ENCODE measurements at regions not wholly inside any gene's neighbourhood (a gene's known extent, or its start where the extent isn't known, plus 50 kb on each side); places are given as distances from the start of the nearest gene placed in this dataset.

GRCh38 chr3:23078735-23079134 lies 124.4 kb upstream of the UBE2E2 start:
- no peaks in the 10 kb centered on the region for H4K20me1 ChIP-seq (replicated peaks in 1 of 2; ENCODE audit: control insufficient read depth in 1 of 2, insufficient read depth in 2 of 2, low read length in 2 of 2)
- H3K4me2 ChIP-seq (ENCODE audit: insufficient read depth in 1 of 2, low read depth in 2 of 2, low read length in 2 of 2), result peak overlapping the region; percentile 42 to 45
- H2BK15ac ChIP-seq (ENCODE audit: low read length), result no peak overlapping the region
- H3K27me3 ChIP-seq (replicated peaks in 1 of 4; ENCODE audit: control insufficient read depth in 3 of 4, extremely low read depth in 1 of 4, insufficient read depth in 3 of 4, low read length in 3 of 4), result no peaks in the 10 kb centered on the region
- no peak overlapping the region for H3K4ac ChIP-seq (replicated peaks; ENCODE audit: insufficient read length, low read depth, low read length)
- ChIA-PET CTCF (ENCODE audit: partially characterized antibody) (interaction anchor here (0.6 kb wide), 1 partner anchor 26 kb away, joined by 3 read pairs; no protein-coding TSS in a partner anchor), POLR2A (ENCODE audit: partially characterized antibody) (no interaction called here)
- no peak overlapping the region for H4K5ac ChIP-seq (ENCODE audit: insufficient read length, low read depth, low read length)
- 35% methylated on average over 6 of the region's 6 CpGs; no CpG with 5 or more reads in 1 of the 2 experiments for WGBS, 2 experiments (ENCODE audit: extremely low coverage in 1 of 2, insufficient coverage in 1 of 2, insufficient read length in 1 of 2, insufficient replicate concordance in 2 of 2, low coverage in 1 of 2, low lambda C conversion rate in 2 of 2, missing lambda C conversion rate in 1 of 2)
- H3K23ac ChIP-seq (ENCODE audit: insufficient read length), result no peak overlapping the region
- no peak overlapping the region for H3K9ac ChIP-seq (replicated peaks in 1 of 4; ENCODE audit: extremely low read depth in 1 of 4, low read depth in 3 of 4, low read length in 3 of 4)
- no peak overlapping the region for H2AFZ ChIP-seq (ENCODE audit: low read length)
- no peak overlapping the region for H3K18ac ChIP-seq (ENCODE audit: extremely low read depth, low read length)
- no peak overlapping the region for H4K8ac ChIP-seq (ENCODE audit: extremely low read depth, insufficient read depth, low read length)
- no peak overlapping the region for H3K14ac ChIP-seq (ENCODE audit: insufficient read length)
- H3K27ac ChIP-seq (ENCODE audit: low read depth, low read length), result no peak overlapping the region
- TF ChIP-seq CBX8 (IDR thresholded peaks at IDR 0.05; ENCODE audit: borderline replicate concordance, low read depth, low read length) (no peak), USF2 (IDR thresholded peaks at IDR 0.05; ENCODE audit: low read length) (no peak), HDAC2 (IDR thresholded peaks at IDR 0.05; ENCODE audit: borderline replicate concordance in 1 of 2, low read depth in 2 of 2, low read length in 2 of 2) (no peak)
- no peaks in the 10 kb centered on the region for H3K79me2 ChIP-seq (ENCODE audit: control insufficient read depth in 1 of 2, insufficient read depth in 2 of 2, low read length in 2 of 2)
- H3K4me3 ChIP-seq (ENCODE audit: extremely low read depth in 1 of 4, insufficient read depth in 2 of 4, low read depth in 3 of 4, low read length in 4 of 4), result no peak overlapping the region
- H4K91ac ChIP-seq (replicated peaks; ENCODE audit: insufficient read length, low read length), result no peak overlapping the region
- no peak overlapping the region for H2BK120ac ChIP-seq (replicated peaks; ENCODE audit: low read depth, low read length)
- FAIRE-seq (no peak), DNase-seq (ENCODE audit: low read depth in 1 of 2, low spot score in 2 of 2) (no peak)
- H2AK5ac ChIP-seq (ENCODE audit: low read depth, low read length), result no peak overlapping the region
- peaks cover 2 to 17% (median 6%) of the 10 kb centered on the region in 4 experiments for H3K4me1 ChIP-seq (replicated peaks in 1 of 4; ENCODE audit: control insufficient read depth in 3 of 4, insufficient read depth in 4 of 4, low read length in 3 of 4)
- no peaks in the 10 kb centered on the region for H3K36me3 ChIP-seq (ENCODE audit: control insufficient read depth in 2 of 4, insufficient read depth in 4 of 4, low read length in 3 of 4)
- H3K79me1 ChIP-seq (ENCODE audit: low read depth, low read length), result no peaks in the 10 kb centered on the region
- no peak overlapping the region for H2BK12ac ChIP-seq (ENCODE audit: low read depth, low read length)
- no peak overlapping the region for H2BK20ac ChIP-seq (ENCODE audit: low read length)
- no peaks in the 10 kb centered on the region; the same call in 1 of the 2 replicates for H3K23me2 ChIP-seq (ENCODE audit: low read depth, low read length)
- no peak overlapping the region for H2BK5ac ChIP-seq (ENCODE audit: low read depth, low read length)
- no peaks in the 10 kb centered on the region for H3K9me3 ChIP-seq (ENCODE audit: insufficient read depth in 2 of 2, low read depth in 1 of 2, low read length in 1 of 2)
- H3K56ac ChIP-seq (replicated peaks; ENCODE audit: insufficient read length, low read depth, low read length), result no peak overlapping the region

All from H1 (cell line).